Medulla oblongata (tissue), 1 donor: ENCODE measurements at regions not wholly inside any gene's neighbourhood (a gene's known extent, or its start where the extent isn't known, plus 50 kb on each side); places are given as distances from the start of the nearest gene placed in this dataset.
"Not testable (repeated sequence)": the region's sequence is repeated elsewhere in the genome, so short reads cannot be mapped to it uniquely, and the experiment has no call there.

ENCODE experiments used
- DNase-seq: peaks from one replicate; pipeline ENCODE4 v3.0.0-alpha.2; 2015; ENCODE audit errors: extremely low spot score

DNA sequence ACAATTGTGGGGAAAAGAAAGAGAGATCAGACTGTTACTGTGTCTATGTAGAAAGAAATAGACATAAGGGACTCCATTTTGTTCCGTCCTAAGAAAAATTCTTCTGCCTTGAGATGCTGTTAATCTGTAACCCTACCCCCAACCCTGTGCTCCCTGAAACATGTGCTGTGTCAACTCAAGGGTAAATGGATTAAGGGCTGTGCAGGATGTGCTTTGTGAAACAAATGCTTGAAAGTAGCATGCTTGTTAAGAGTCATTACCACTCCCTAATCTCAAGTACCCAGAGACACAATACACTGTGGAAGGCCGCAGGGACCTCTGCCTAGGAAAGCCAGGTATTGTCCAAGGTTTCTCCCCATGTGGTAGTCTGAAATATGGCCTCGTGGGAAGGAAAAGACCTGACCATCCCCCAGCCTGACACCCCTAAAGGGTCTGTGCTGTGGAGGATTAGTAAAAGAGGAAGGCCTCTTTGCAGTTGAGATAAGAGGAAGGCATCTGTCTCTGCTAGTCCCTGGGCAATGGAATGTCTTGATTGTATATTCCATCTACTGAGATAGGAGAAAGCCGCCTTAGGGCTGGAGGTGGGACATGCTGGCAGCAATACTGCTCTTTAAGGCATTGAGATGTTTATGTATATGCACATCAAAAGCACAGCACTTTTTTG is 695.9 kb upstream of the ADGRL4 start:
- not testable (repeated sequence) for DNase-seq

DNA sequence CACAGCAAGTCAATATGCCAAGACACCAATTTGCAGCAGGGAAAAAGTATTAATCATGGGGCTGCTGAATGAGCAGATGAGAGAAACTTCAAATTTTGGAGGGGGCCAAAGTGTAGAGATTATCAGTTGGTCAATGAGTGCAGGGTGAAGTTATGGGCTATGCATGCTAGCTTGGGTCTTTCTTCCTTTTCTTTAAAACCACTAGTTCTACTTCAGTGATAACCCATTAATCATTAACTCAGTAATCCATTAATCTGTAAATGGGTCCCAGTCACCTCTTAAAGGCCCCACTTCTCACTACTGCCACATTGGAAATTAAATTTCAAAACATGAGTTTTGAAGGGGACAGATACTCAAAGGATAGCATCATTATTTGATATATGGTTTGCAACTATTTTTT is 688.6 kb upstream of the ADGRL4 start:
- DNase-seq = no peak

DNA sequence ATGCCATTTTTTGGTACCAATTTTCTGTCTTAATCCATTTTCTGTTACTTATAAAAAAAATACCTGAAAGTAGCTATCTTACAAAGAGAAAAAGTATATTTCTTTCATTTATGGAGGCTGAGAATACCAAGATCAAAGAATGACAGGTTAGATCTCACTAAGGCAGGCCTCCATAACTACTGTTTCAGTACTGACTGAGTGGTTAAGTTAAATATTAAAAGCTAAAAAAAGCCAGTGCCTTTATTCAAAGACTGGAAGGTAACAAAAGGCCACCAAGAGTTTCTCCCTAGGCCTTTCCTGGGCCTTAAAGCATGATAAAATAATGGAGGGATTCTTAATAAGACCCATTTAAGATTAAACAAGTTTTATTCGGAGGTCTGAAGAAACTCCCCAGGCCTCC is 687.7 kb upstream of the ADGRL4 start:
- no peak for DNase-seq

DNA sequence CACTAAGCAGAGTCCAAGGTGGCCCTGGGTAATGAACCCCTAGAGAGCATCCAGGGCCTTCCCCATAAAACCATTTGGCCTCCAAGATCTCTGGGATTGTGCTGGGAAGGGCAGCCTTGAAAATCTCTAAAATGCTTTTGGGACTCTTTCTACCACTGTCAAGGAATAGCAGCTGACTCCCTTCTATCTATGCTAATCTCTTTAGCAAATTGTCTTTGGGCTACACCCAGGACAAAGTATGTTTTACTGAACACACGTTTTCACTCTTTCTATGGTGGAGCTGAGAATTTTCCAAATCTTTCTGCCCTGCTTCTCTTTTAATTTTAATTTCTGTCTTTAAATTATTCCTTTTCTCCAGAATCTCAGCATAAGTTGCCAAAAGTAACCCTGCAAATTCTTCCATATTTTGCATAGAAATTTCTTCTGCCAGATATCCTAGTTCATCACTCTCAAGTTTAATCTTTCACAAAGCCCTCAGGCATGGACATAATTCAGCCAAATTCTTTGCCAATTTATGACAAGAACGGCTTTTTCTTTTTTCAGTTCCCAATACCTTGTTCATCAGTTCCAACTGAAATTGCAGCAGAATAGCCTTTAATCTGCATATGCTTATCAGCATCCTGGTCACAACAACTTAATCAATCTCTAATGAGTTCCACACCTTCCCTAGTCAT is 687.0 kb upstream of the ADGRL4 start:
- no peak for DNase-seq

DNA sequence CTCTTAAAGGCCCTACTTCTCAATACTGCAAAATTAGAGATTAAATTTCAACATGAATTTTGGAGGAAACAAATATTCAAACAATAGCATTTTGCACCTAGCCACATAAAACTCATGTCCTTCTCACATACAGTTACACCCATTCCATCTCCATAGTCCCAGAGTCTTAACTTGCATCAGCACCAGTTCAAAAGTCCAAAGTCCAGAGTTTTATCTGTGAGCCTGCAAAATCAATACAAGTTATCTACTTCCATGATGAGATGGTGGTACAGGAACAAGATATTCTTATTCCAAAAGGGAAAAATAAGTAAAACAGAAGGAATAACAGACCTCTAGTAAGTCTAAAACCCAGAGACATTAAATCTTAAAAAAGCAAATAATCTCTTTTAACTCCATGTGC is 686.0 kb upstream of the ADGRL4 start:
- no peak for DNase-seq

DNA sequence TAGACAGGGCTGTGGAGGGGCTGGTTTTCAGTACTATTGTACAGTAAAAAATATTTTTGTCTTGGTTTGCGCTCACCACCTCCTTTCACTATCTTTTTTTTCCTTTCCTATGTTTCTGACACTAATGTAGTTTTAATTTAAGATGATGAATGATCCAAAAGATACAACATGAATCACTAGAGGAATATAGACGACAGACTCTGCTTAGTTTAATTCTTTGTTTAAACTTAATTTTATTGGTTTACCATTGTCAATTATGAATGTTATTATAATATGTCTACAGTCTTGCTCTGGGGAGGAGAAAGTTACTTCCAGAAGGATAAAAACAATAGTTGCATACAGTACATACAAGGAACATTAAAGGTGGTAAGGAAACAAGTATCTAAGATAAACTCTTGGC is 682.4 kb upstream of the ADGRL4 start:
- DNase-seq = no peak

DNA sequence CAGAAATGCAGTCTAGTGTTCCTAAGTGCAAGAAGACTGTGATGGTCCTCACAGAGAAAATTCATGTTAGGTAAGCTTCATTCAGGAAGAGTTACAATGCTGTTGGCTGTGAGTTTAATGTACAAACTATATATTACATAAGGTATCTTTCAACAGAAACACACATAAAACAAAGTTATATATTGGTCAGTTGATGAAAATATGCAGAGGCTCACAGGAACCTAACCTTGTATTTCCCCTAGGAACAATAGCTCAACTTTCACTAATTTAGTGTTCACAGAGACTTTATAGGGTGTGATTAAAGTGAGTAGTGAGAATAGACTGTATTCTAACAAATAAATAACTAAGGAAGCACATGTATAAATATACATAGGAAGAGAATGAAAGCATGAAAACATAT is 676.9 kb upstream of the ADGRL4 start:
- DNase-seq = no peak

DNA sequence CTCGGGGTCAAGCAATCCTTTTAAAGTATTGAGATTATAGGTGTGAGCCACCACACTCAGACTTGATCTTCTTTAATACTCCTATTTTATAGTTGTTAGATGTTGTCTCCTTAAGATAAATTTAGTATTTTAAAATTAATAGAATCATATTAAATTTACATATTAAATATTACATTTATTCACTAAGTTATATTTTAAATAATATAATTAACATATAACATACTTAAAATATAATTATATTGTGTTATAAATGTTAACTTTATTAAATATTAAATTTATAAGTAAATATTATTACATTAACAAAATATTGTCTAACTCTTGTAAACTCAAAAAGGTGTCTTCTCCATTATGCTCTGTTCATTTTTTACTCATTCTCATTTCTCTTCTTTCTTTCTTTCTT is 675.9 kb upstream of the ADGRL4 start:
- DNase-seq = no peak

DNA sequence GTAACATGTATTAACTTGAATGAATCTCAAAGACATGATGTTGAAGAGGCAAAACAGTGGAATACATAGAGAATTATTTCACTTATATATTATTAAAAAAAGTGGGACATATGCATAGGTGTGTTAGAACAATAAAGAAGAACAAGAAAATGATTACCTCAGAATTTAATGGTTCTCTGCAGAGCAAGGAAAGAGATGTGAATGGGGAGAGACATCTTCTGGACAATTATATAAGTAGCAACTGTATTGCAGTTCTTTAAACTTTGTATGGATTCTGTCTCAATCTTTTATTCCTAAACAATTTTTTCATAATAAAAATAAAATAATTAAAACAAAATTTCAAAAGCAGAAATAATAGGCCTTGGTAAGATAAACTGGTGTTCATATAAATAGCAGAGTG is 674.9 kb upstream of the ADGRL4 start:
- DNase-seq = no peak

DNA sequence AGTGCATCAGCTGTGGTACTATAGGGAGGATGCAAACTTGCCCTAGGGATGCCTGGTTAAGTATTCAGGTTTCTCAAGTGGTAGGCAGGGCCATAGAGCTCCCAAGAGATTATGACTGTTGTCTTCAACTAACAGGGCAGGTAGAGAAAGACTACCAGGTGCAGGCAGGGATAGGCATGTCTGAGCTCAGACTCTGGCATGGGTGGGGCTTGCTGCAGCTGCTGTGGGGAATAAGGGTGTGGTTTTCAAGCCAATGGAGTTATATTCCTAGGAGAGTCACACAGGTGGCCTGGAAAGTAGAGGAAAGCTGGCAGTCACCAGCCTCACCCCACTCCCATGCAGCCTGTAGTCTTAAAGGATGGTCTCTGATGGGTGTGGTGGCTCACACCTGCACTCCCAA is 673.4 kb upstream of the ADGRL4 start:
- no peak for DNase-seq

DNA sequence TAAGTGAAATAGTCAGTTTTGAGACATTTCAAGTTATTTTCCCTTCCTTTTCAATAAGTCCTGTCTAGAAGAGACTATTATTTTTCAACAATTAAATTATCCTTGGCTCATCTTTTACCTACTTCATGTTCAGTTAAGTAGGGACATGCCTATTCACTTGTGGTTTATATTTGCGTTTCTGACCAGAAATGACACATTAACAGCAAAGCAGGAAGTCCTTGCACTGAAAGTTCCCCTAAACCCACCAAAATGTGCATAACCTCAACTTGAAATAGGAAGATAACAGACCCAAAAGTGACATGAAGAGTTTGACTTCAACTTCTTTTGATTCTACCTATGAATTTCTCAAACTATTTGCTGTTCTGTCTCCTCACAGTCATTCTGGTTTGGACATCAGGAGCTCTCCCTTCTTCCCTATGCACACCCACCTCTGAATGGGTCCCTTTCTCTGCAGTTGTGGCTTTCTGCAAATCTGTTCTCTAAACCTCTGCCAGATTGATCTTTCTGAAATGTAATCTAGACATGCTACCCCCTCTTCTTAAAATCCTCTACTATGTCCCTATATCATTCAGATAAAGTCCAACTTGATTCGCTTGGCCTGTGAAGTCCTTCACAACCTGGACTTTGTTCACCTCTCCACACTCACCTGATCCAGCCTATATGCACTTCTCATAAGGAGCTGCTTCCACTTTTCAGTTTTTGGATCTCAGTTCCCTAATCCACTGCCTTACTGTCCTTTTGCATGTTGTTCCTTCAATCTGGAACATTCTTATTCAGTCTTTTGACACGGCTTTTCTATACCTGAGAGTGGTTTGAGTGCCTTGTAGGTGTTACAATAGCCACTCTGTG is 661.5 kb upstream of the ADGRL4 start:
- no peak for DNase-seq

DNA sequence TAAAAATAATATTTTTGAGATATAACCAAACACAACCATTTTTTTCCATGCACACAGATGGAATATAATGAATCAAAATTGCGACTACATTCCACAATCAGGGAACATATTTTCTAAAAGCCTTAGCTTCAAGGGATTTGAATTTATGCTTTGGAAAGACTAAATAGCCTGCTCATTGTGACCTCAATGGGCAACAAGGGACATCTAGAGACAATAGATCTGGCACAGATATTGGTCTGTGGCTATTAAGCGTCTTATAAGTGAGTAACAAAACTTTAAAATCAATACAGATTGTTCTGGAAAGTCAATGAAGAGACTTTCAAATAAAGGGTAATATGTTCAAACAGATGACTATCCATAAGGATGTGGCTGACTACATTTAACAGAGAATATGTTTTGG is 660.6 kb upstream of the ADGRL4 start:
- DNase-seq = no peak

DNA sequence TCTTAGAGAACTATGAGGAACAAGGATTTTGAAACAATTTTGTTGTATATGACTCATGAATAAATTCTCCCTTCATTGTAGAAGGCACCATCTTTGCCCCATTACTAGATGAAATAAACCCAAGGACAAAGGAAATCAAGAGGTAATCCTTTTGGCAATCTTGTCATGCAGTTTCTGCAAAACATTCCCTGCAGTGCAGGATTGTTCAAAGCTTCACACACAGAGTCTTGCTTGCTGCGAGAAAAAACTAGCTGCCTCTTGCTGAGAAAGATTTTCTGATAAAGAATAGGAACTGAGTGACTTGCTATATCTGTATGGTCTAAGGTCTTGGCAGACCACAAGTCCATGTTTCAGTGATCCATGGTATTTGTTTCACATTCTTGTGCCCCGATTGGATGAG is 657.4 kb upstream of the ADGRL4 start:
- no peak for DNase-seq

DNA sequence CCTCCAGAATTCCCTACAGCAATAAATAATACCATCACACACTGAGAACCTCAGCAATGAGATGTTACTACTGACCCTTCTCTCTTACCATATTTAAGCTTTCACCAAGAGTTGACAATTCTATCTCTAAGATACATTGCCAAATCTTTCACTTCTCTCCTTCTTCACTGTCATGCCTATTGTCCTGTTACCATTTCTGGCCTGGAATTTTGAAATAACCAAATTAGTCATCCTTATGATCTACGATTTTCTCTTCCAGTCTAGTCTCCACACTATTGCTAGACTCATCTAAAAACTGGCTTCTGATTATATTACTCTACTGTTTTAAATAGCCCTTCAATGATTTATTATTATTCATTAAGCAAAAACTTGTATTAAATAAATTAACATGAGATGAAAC is 656.1 kb upstream of the ADGRL4 start:
- DNase-seq = no peak

DNA sequence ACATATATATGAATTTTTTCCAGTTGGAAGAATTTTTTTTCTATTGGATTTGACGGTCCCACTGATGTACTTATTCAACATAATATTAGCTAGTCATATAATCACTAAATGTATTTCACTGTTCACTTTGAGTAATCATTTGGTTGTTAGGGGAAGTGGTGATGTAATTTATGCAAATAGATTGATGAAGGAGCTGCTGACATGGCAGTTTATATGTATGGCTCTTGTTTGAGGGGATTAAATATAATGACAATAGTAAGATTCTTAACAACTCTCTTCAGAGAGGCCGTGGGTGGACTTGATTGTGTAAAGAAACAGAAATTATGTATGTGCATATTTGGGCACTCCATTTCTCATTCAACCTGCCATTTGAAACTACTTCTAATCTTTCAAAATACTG is 653.6 kb upstream of the ADGRL4 start:
- no peak for DNase-seq

DNA sequence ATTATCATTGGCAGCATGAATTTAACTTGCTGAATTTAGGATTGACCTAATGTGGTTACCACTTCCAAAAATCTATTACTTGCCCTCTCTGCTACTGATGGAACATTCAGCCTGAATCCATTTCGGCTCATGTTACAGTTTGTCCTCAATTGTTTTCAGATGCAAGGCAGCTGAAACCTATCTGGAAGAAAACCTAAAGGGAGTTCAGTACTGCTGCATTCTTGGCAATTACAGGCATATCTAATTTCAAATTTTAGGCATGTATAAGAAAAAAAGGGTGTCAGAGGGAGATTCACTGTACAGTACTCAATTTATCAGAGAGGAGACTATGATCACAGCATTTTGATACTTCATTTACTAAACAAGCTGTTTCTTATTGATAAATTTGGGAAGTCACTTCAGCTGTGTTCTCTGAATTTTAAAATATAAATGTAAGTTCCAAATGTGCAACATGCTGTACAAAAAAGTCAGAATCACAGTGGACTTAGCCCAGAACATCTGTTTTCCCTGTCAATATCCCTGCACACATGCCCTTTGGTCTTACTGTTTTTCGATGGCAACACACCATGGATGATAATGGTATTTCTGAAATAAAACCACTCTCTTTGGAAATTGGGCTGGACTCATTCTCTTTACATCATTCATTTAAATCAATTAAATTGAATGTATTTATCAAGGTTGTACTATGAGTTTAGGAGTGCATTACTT is 651.6 kb upstream of the ADGRL4 start:
- no peak for DNase-seq

DNA sequence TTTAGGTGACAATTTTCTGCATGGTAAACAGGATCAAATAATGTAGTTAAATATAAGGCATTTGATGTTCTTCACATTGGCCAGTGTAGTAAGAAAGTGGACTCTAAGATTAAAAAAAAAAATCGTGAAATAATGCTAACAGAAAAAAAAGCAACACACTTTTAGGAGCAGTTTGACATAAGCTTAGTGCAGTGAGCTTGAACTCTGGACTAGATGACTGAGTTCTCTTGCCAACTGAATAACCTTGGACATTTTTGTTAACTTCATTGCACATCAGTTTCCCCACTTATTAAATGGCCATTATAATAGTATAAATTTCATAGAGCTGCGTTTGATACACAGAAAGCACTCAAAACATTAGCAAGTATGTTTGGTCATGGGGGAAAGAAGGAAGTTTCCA is 649.3 kb upstream of the ADGRL4 start:
- no peak for DNase-seq

DNA sequence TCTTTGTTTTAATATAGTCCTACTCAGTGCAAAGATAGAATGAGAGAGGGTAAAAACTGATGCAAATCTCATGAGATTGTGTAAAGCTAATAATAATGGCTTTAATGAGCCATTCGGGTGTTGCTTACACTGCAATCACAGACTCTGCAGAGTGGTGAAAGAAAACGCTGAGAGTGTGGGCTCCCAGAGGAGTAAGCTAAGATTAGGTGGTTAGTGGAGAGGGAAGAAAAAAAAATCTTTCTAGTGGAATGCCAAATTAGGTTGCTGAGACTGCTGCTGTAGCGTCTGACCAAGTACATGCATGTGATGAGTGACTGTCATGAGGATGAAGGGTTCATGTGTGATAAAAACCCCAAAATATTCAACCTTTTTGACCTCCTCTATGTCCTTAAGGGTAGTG is 645.9 kb upstream of the ADGRL4 start:
- DNase-seq = no peak

DNA sequence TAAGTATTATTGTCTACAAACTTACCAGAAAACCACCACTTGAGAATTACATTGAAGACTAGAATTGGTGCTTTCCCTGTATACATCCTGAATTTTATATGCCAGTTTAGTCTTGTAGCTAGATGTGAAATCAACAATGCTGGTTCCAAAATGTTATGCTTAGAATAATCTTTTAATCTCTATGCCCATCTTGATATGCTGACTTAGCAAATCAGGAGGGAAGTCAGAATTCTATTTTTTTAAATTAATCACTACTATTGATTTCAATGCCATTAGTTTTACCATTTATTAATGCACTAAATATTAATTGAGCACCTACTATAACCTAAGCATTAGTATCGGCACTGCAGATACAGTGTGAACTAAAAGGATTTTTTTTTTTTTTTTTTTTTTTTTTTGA is 641.6 kb upstream of the ADGRL4 start:
- DNase-seq = no peak

DNA sequence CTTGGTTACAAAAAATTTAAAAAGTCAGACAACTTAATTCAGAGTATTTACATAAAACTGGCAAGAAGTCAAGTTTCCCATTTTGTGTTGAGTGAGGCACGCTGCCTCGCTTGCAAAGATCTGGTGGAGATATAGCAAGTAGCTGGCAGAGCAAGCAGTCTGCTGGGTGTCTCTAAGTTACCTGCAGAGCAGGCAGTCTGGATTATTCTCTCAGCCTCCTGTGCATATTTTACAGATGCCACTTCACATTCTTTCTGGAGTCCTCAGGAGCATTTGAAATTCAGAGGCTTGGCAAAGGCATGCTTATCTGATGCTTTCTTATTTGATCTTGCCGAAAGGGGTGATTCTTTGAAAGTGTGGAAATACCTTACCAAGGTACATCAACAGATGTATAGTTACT is 640.4 kb upstream of the ADGRL4 start:
- no peak for DNase-seq

DNA sequence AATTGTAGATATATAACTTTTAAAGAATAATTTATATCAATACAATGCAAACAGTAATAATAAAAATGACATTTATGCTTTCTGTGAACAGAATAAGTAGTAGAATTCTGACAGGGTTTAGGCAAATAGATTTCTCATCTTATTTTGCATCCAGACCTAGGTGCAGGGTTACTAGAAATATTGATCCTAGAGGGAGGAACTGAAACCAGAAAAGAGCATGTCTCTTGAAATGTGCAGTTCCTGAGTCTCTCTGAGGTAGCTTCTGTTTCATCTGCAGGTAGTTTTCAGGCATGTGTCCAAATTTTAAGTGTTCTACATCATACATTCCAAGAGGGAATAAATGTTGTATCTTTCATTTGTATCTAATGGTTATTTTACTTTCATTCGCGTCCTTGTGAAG is 631.9 kb upstream of the ADGRL4 start:
- no peak for DNase-seq

DNA sequence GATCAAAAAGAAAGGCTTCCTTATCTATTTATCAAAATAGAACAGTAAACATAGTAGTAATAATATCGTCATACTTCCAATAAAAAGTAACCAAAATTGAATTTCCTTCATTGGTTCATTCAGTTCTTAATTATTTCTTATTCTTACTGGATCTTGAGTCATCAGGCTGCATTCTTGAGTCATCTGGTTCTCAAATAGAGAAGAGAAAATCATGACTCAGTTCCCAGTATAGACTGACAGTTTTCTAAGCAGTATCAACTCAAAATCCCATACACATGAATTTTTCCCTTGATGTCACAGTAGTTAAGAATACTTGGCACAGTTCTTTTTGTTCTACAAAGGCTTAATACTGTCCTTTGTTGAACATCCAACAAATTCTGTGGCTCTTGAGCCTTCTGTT is 626.9 kb upstream of the ADGRL4 start:
- DNase-seq = no peak
